ENCODE measurements at regions not wholly inside any gene's neighbourhood (a gene's known extent, or its start where the extent isn't known, plus 50 kb on each side); places are given as distances from the start of the nearest gene placed in this dataset.

DNA sequence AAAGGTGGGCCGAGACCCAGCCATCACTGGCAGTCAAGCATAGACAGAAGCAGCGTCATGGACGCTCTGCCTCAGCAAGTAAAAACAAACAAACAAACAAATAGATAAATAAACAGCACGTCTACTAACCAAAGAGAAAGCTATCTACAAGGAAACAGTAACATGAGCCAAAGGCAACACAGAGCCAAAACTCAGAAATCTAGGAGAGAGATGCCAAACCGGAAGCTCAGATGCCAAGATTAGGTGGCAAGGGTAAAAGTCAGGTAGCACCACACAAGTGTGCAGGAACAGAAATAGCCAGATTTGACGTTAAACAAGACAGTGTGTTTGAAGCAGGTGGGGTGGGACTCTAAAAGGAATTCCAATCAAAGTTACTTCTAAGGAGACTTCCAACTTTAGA, 448.3 kb upstream of the NFIA start:
- Histone ChIP-seq H3K9me2 (ENCODE audit: insufficient read depth) (no peaks in the 10 kb centered on the region), H3K4me1 (ENCODE audit: control insufficient read depth in 1 of 2, insufficient read depth in 2 of 2, low read length in 2 of 2) (no peaks in the 10 kb centered on the region), H3K4me3 (replicated peaks in 1 of 2; ENCODE audit: low read depth in 1 of 2, low read length in 2 of 2) (no peak overlapping the region), H3K79me2 (ENCODE audit: insufficient read depth, low read length) (no peaks in the 10 kb centered on the region), H3K27me3 (ENCODE audit: insufficient read depth, low read length) (no peaks in the 10 kb centered on the region; the same call in 1 of the 2 replicates), H3K27ac (ENCODE audit: low read depth, low read length) (no peak overlapping the region), H3K9ac (ENCODE audit: low read length) (no peak overlapping the region), H2AFZ (ENCODE audit: low read depth, low read length, poor library complexity, severe bottlenecking) (no peak overlapping the region), H3K9me3 (ENCODE audit: control insufficient read depth in 1 of 2, insufficient read depth in 1 of 2, low read depth in 1 of 2, low read length in 2 of 2) (no peaks in the 10 kb centered on the region), H3K4me2 (ENCODE audit: low read length) (no peak overlapping the region), H4K20me1 (ENCODE audit: insufficient read depth) (no peaks in the 10 kb centered on the region), H3K36me3 (ENCODE audit: control insufficient read depth in 1 of 2, insufficient read depth in 2 of 2, low read length in 2 of 2) (no peaks in the 10 kb centered on the region)
- ChIA-PET CTCF (no interaction called here), RAD21 (ENCODE audit: low non-redundant PET in 1 of 2, low total read pairs in 2 of 2, uncharacterized antibody in 2 of 2, unreplicated experiment in 2 of 2) (no interaction called here), POLR2A (no interaction called here)
- no peak for ATAC-seq
- DNase-seq (ENCODE audit: low read depth, low spot score): no peak
- intact Hi-C loops (cut with micrococcal nuclease): no loop called here
- TF ChIP-seq CEBPB (IDR thresholded peaks at IDR 0.05; ENCODE audit: low read depth): no peak
- TF ChIP-seq, protein P1, sequence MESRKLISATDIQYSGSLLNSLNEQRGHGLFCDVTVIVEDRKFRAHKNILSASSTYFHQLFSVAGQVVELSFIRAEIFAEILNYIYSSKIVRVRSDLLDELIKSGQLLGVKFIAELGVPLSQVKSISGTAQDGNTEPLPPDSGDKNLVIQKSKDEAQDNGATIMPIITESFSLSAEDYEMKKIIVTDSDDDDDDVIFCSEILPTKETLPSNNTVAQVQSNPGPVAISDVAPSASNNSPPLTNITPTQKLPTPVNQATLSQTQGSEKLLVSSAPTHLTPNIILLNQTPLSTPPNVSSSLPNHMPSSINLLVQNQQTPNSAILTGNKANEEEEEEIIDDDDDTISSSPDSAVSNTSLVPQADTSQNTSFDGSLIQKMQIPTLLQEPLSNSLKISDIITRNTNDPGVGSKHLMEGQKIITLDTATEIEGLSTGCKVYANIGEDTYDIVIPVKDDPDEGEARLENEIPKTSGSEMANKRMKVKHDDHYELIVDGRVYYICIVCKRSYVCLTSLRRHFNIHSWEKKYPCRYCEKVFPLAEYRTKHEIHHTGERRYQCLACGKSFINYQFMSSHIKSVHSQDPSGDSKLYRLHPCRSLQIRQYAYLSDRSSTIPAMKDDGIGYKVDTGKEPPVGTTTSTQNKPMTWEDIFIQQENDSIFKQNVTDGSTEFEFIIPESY (IDR thresholded peaks at IDR 0.05; ENCODE audit: extremely low read depth, insufficient replicate concordance, low read length): no peak
- TF ChIP-seq TCF7L2 (IDR thresholded peaks at IDR 0.05; ENCODE audit: borderline replicate concordance, extremely low read depth, insufficient read depth, insufficient read length): no peak
- TF ChIP-seq, protein P2, sequence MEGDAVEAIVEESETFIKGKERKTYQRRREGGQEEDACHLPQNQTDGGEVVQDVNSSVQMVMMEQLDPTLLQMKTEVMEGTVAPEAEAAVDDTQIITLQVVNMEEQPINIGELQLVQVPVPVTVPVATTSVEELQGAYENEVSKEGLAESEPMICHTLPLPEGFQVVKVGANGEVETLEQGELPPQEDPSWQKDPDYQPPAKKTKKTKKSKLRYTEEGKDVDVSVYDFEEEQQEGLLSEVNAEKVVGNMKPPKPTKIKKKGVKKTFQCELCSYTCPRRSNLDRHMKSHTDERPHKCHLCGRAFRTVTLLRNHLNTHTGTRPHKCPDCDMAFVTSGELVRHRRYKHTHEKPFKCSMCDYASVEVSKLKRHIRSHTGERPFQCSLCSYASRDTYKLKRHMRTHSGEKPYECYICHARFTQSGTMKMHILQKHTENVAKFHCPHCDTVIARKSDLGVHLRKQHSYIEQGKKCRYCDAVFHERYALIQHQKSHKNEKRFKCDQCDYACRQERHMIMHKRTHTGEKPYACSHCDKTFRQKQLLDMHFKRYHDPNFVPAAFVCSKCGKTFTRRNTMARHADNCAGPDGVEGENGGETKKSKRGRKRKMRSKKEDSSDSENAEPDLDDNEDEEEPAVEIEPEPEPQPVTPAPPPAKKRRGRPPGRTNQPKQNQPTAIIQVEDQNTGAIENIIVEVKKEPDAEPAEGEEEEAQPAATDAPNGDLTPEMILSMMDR (IDR thresholded peaks at IDR 0.05 in 2 of 3, conservative IDR thresholded peaks at IDR 0.05 in 1 of 3; ENCODE audit: borderline replicate concordance in 1 of 3, insufficient read depth in 1 of 3, low read depth in 2 of 3, low read length in 2 of 3): no peak
- no peak for TF ChIP-seq EZH2 (IDR thresholded peaks at IDR 0.05)
- TF ChIP-seq JUND (IDR thresholded peaks at IDR 0.05): no peak
- TF ChIP-seq, protein P3, sequence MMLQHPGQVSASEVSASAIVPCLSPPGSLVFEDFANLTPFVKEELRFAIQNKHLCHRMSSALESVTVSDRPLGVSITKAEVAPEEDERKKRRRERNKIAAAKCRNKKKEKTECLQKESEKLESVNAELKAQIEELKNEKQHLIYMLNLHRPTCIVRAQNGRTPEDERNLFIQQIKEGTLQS (IDR thresholded peaks at IDR 0.05): no peak
- no peak for TF ChIP-seq ZNF274 (IDR thresholded peaks at IDR 0.05; ENCODE audit: low read depth, low read length)
- no peak for TF ChIP-seq CBX3 (IDR thresholded peaks at IDR 0.05; ENCODE audit: low read depth)
- TF ChIP-seq SIN3A (IDR thresholded peaks at IDR 0.05; ENCODE audit: low read depth): no peak
- TF ChIP-seq SRF (IDR thresholded peaks at IDR 0.05; ENCODE audit: low read depth): no peak
- TF ChIP-seq FOSL1 (IDR thresholded peaks at IDR 0.05; ENCODE audit: low read depth): no peak
- TF ChIP-seq POLR2A (IDR thresholded peaks at IDR 0.05; ENCODE audit: borderline replicate concordance, extremely low read depth, insufficient read depth, insufficient read length): no peak
- TF ChIP-seq, protein P4, sequence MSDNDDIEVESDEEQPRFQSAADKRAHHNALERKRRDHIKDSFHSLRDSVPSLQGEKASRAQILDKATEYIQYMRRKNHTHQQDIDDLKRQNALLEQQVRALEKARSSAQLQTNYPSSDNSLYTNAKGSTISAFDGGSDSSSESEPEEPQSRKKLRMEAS (IDR thresholded peaks at IDR 0.05): no peak
- no peak for TF ChIP-seq ELF1 (IDR thresholded peaks at IDR 0.05; ENCODE audit: borderline replicate concordance, low read depth)
- no peak for TF ChIP-seq EGR1 (IDR thresholded peaks at IDR 0.05; ENCODE audit: low read depth)
- no peak for TF ChIP-seq ZFX (IDR thresholded peaks at IDR 0.05)
- no peak for TF ChIP-seq SP1 (IDR thresholded peaks at IDR 0.05; ENCODE audit: low read depth)
- BruUV-seq (replicated peaks): no TSS peak

All from HCT116 (cell line).